OCI-LY7 (cell line): ENCODE measurements at regions not wholly inside any gene's neighbourhood (a gene's known extent, or its start where the extent isn't known, plus 50 kb on each side); places are given as distances from the start of the nearest gene placed in this dataset.

Experiments used
- BruUV-seq: library from RNA; stranded (reverse); fragments of 400-500 nt; replicated peaks from 2 replicates; lab custom pipeline; 2021; lab: Mats Ljungman, UMichigan
- CTCF ChIA-PET: fragments of 300-600 bp; sonication (Branson Sonifier 250); formaldehyde crosslinking; loops from one replicate; lab custom pipeline; 2022; ENCODE audit warnings: antibody characterized with exemption; ENCODE audit not compliant: unreplicated experiment; lab: Charles Lee
- POLR2A ChIA-PET: fragments of 300-600 bp; sonication (Branson Sonifier 250); formaldehyde crosslinking; loops from one replicate; lab custom pipeline; 2022; ENCODE audit warnings: antibody characterized with exemption; lab: Charles Lee
- DNase-seq: peaks from one replicate; pipeline ENCODE4 v3.0.0-alpha.2; 2015; ENCODE audit warnings: low spot score
- H2AFZ ChIP-seq: fragments of 200-600 bp; sonication (generic), shearing (Covaris generic); 2 replicates; pipeline ENCODE4 v1.6.1; 2014; ENCODE audit warnings: mild to moderate bottlenecking, antibody characterized with exemption, low read length, moderate library complexity
- H3K27ac ChIP-seq: fragments of 200-600 bp; sonication (generic); 2 replicates; pipeline ENCODE4 v1.5.1; 2014; ENCODE audit warnings: mixed run types, low read depth, mild to moderate bottlenecking, moderate library complexity, low read length, inconsistent platforms; ENCODE audit not compliant: poor library complexity, severe bottlenecking
- H3K36me3 ChIP-seq: fragments of 200-600 bp; sonication (generic); 2 replicates; pipeline ENCODE4 v1.6.1; 2014; ENCODE audit warnings: mild to moderate bottlenecking, antibody characterized with exemption, low read length, moderate library complexity, mixed read lengths; ENCODE audit not compliant: insufficient read depth
- H3K4me1 ChIP-seq: fragments of 200-600 bp; sonication (generic); 2 replicates; pipeline ENCODE4 v1.5.1; 2014; ENCODE audit warnings: mild to moderate bottlenecking, low read length; ENCODE audit not compliant: insufficient read depth, poor library complexity, severe bottlenecking
- H3K4me2 ChIP-seq: fragments of 200-600 bp; sonication (generic); 2 replicates; pipeline ENCODE4 v1.6.1; 2014; ENCODE audit warnings: mild to moderate bottlenecking, low read length
- H3K4me3 ChIP-seq: fragments of 200-600 bp; sonication (generic); 2 replicates; pipeline ENCODE4 v1.5.1; 2014; ENCODE audit warnings: mild to moderate bottlenecking, low read depth, low read length; ENCODE audit not compliant: poor library complexity, severe bottlenecking
- H3K79me2 ChIP-seq: fragments of 200-600 bp; sonication (generic); 2 replicates; pipeline ENCODE4 v1.6.1; 2016; ENCODE audit warnings: low read depth, mild to moderate bottlenecking, low read length, moderate library complexity, mixed read lengths; ENCODE audit not compliant: insufficient read depth
- H3K9me2 ChIP-seq: fragments of 200-600 bp; sonication (generic); 2 replicates; pipeline ENCODE4 v1.6.1; 2016; ENCODE audit warnings: mild to moderate bottlenecking, low read length, mixed read lengths; ENCODE audit not compliant: insufficient read depth
- H3K9me3 ChIP-seq: fragments of 200-600 bp; sonication (generic); 2 replicates; pipeline ENCODE4 v1.6.1; 2014; ENCODE audit warnings: mild to moderate bottlenecking, mixed run types, low read length, mixed read lengths
- H4K20me1 ChIP-seq: fragments of 200-600 bp; sonication (generic); 2 replicates; pipeline ENCODE4 v1.6.1; 2014; ENCODE audit warnings: mild to moderate bottlenecking, antibody characterized with exemption, low read length, moderate library complexity, mixed read lengths; ENCODE audit not compliant: insufficient read depth
- EZH2phosphoT487 ChIP-seq: fragments of 200-600 bp; sonication (generic); IDR thresholded peaks from 2 replicates; pipeline ENCODE4 v1.6.1; 2018; ENCODE audit warnings: low read depth, borderline replicate concordance, mild to moderate bottlenecking, mixed run types, antibody characterized with exemption, low read length, moderate library complexity, mixed read lengths
- intact Hi-C: fragments of 100-400 bp; cut with micrococcal nuclease; formaldehyde crosslinking; loops from one replicate; pipeline ENCODE4 v1.10.0; 2022; ENCODE audit not compliant: unreplicated experiment
- TF ChIP-seq, protein P1 (sequence below): fragments of 200-600 bp; sonication (generic); conservative IDR thresholded peaks from 2 replicates; pipeline ENCODE4 v1.5.1; 2014; ENCODE audit warnings: mild to moderate bottlenecking, antibody characterized with exemption, low read length, moderate library complexity, mixed read lengths

GRCh38 chr16:61306204-61306603 lies 730.0 kb downstream of the CDH8 start:
- Histone ChIP-seq H3K27ac (no peak overlapping the region), H4K20me1 (no peaks in the 10 kb centered on the region), H3K9me3 (no peaks in the 10 kb centered on the region), H3K9me2 (no peaks in the 10 kb centered on the region), H2AFZ (no peak overlapping the region), H3K4me2 (no peak overlapping the region), H3K4me3 (no peak overlapping the region), H3K4me1 (no peaks in the 10 kb centered on the region), H3K79me2 (no peaks in the 10 kb centered on the region), H3K36me3 (no peaks in the 10 kb centered on the region)
- no TSS peak for BruUV-seq
- POLR2A ChIA-PET, result no interaction called here
- no peak for TF ChIP-seq EZH2phosphoT487
- TF ChIP-seq, protein P1, sequence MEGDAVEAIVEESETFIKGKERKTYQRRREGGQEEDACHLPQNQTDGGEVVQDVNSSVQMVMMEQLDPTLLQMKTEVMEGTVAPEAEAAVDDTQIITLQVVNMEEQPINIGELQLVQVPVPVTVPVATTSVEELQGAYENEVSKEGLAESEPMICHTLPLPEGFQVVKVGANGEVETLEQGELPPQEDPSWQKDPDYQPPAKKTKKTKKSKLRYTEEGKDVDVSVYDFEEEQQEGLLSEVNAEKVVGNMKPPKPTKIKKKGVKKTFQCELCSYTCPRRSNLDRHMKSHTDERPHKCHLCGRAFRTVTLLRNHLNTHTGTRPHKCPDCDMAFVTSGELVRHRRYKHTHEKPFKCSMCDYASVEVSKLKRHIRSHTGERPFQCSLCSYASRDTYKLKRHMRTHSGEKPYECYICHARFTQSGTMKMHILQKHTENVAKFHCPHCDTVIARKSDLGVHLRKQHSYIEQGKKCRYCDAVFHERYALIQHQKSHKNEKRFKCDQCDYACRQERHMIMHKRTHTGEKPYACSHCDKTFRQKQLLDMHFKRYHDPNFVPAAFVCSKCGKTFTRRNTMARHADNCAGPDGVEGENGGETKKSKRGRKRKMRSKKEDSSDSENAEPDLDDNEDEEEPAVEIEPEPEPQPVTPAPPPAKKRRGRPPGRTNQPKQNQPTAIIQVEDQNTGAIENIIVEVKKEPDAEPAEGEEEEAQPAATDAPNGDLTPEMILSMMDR, result no peak
- no peak for DNase-seq
- intact Hi-C loops, result no loop called here
- CTCF ChIA-PET, result no interaction called here

DNA sequence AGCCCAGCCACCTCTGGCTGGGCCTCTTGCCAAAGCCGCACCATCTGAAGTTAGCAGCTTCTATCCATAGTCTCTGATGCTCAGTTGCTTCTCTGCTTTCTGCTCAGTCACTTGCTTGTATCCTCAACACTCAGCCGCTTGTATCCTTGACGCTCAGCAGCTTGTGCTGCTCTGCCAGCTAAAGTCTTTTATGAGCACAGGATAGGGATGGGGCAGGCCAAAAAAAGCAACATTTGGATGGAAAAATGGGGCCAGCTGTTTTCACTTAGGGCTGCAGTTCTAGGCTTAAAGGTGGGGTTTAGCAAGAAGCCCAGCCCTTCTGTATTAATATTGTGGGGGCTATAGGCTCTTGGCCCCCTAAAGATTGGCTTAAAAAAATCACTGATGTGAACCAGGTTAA lies 739.4 kb downstream of the CDH8 start:
- H3K4me2 ChIP-seq, result no peak overlapping the region
- H3K36me3 ChIP-seq, result no peaks in the 10 kb centered on the region
- H3K79me2 ChIP-seq, result no peaks in the 10 kb centered on the region
- no peak overlapping the region for H3K4me3 ChIP-seq
- ChIA-PET POLR2A (no interaction called here), CTCF (interaction anchor here (0.9 kb wide), 1 partner anchor 12 kb away, joined by 4 read pairs; no protein-coding TSS in a partner anchor)
- no peaks in the 10 kb centered on the region for H3K9me2 ChIP-seq
- no peaks in the 10 kb centered on the region for H3K4me1 ChIP-seq
- BruUV-seq, result no TSS peak
- no peak for TF ChIP-seq EZH2phosphoT487
- TF ChIP-seq, protein P1, result no peak
- intact Hi-C loops, result no loop called here
- DNase-seq, result no peak
- H3K9me3 ChIP-seq, result no peaks in the 10 kb centered on the region
- no peak overlapping the region for H3K27ac ChIP-seq
- H2AFZ ChIP-seq, result no peak overlapping the region
- no peaks in the 10 kb centered on the region for H4K20me1 ChIP-seq

DNA sequence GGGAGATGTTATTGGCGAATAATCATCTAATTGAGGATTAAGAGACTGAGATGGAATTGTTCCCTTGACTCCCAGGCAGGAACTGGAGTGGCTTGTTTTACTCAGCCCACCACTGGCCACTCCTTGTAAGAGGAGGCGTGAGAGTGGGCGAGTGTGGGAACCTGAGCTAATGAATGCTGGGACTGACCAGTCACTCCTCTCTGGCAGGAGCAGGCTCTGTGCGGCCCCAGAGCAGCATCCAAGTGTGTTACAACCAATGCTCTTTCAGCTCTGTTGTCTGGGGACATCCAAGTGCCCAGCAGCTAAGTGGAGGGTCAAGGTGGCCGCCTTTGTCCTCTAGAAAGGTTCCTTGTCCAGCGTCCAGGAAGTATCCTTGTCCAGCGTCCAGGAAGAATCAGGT lies 739.9 kb downstream of the CDH8 start:
- Histone ChIP-seq H3K79me2 (no peaks in the 10 kb centered on the region), H3K4me1 (no peaks in the 10 kb centered on the region), H2AFZ (no peak overlapping the region), H3K9me3 (no peaks in the 10 kb centered on the region), H3K4me2 (no peak overlapping the region), H4K20me1 (no peaks in the 10 kb centered on the region), H3K27ac (no peak overlapping the region), H3K4me3 (no peak overlapping the region), H3K9me2 (no peaks in the 10 kb centered on the region), H3K36me3 (no peaks in the 10 kb centered on the region)
- BruUV-seq, result no TSS peak
- intact Hi-C loops, result no loop called here
- no peak for DNase-seq
- no peak for TF ChIP-seq EZH2phosphoT487
- TF ChIP-seq, protein P1, result no peak
- ChIA-PET POLR2A (no interaction called here), CTCF (interaction anchor here (0.9 kb wide), 1 partner anchor 12 kb away, joined by 4 read pairs; no protein-coding TSS in a partner anchor)
